ENCODE measurements at regions not wholly inside any gene's neighbourhood (a gene's known extent, or its start where the extent isn't known, plus 50 kb on each side); places are given as distances from the start of the nearest gene placed in this dataset.
A peak's percentile ranks its signal among the peaks of the same experiment; 100 is the strongest.

DNA sequence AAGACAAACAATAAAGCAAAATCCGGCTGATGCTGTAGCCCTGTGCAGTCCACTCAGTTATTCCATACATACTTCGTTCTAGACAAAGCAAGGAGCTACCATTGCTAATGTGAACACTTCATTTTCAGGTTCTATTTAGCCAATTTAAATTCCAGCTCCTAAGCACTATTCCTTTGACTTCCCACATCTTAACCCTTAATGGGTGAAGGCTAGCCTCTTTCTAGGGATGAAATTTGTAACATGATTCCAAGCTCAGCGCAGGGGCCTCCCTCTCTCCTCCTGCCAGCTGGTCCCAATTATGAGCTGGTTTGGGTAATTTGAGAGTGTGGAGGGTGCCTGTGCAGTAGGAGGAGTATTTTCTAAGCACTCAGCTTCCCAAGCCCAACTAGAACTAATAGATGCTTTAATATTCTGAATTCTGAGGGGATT lies 53.9 kb upstream of the PTGFRN start:
- Histone ChIP-seq H3K4me2 (ENCODE audit: low read length, poor library complexity, severe bottlenecking) (no peak overlapping the region), H4K8ac (ENCODE audit: low read length) (no peak overlapping the region), H3K79me1 (replicated peaks; ENCODE audit: low read length, poor library complexity, severe bottlenecking) (no peaks in the 10 kb centered on the region), H3K36me3 (ENCODE audit: control insufficient read depth in 1 of 2, insufficient read depth in 2 of 2, low read depth in 1 of 2, low read length in 2 of 2) (no peaks in the 10 kb centered on the region), H3K9me3 (ENCODE audit: control insufficient read depth, low read length) (no peaks in the 10 kb centered on the region), H2BK120ac (ENCODE audit: low read depth, low read length) (peak overlapping the region; percentile 71), H4K91ac (ENCODE audit: low read length) (no peak overlapping the region), H3K18ac (ENCODE audit: low read depth in 1 of 2, low read length in 2 of 2) (peak overlapping the region; percentile 26 to 71), H3K14ac (ENCODE audit: low read length in 2 of 2) (no peak overlapping the region), H3K4me1 (ENCODE audit: control insufficient read depth, insufficient read depth, low read depth, low read length) (peaks cover 18% of the 10 kb centered on the region), H2BK12ac (ENCODE audit: low read length in 2 of 2) (peak overlapping the region in 1 of 2 experiments; percentile 92), H2BK5ac (ENCODE audit: low read depth, low read length, poor library complexity, severe bottlenecking) (no peak overlapping the region), H3K4me3 (ENCODE audit: insufficient read depth in 1 of 2, low read depth in 1 of 2, low read length in 2 of 2) (peak overlapping the region in 1 of 2 experiments; percentile 31), H3K4ac (ENCODE audit: low read depth in 1 of 2, low read length in 2 of 2) (no peak overlapping the region), H2BK15ac (ENCODE audit: low read depth, poor library complexity, severe bottlenecking) (no peak overlapping the region), H2AK5ac (ENCODE audit: low read length, severe bottlenecking) (peak overlapping the region; percentile 32), H3K23ac (ENCODE audit: low read length in 2 of 2) (no peak overlapping the region), H3K27me3 (ENCODE audit: control insufficient read depth in 1 of 2, insufficient read depth in 1 of 2, low read length in 2 of 2) (peaks cover 0 to 5% of the 10 kb centered on the region in 2 experiments), H3K27ac (ENCODE audit: low read length, poor library complexity, severe bottlenecking) (peak overlapping the region; percentile 93), H2AFZ (ENCODE audit: low read depth, low read length) (no peak overlapping the region), H3K9ac (ENCODE audit: low read length) (no peak overlapping the region)
- no peak for DNase-seq
- WGBS, result 64% methylated on average over 3 of the region's 3 CpGs

DNA sequence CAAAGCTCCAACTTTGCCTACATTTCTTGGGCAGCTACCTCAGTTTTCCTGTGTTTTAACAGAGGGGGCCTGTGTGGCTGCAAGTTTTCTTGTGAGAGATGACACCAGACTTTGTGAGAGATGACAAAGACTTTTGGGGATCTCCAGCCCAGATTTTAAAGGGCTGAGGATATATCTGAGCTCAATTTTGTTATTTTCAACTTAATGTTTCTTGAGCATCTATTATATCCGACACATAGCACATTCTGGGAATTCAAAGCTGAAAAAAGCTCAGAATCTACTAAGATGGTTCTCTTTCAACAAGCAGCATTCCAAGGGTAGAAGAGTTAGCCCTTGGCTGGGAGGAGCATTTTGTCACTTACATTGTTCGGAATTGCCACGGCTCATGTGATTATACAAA lies 53.4 kb upstream of the PTGFRN start:
- Histone ChIP-seq H4K8ac (ENCODE audit: low read length) (no peak overlapping the region), H3K23ac (ENCODE audit: low read length in 2 of 2) (no peak overlapping the region), H3K18ac (ENCODE audit: low read depth in 1 of 2, low read length in 2 of 2) (peak overlapping the region in 1 of 2 experiments; percentile 19), H2BK12ac (ENCODE audit: low read length in 2 of 2) (no peak overlapping the region), H4K91ac (ENCODE audit: low read length) (no peak overlapping the region), H3K4me1 (ENCODE audit: control insufficient read depth, insufficient read depth, low read depth, low read length) (peaks cover 18% of the 10 kb centered on the region), H3K4ac (ENCODE audit: low read depth in 1 of 2, low read length in 2 of 2) (no peak overlapping the region), H3K27ac (ENCODE audit: low read length, poor library complexity, severe bottlenecking) (no peak overlapping the region), H3K9ac (ENCODE audit: low read length) (no peak overlapping the region), H3K14ac (ENCODE audit: low read length in 2 of 2) (no peak overlapping the region), H2BK5ac (ENCODE audit: low read depth, low read length, poor library complexity, severe bottlenecking) (no peak overlapping the region), H3K4me2 (ENCODE audit: low read length, poor library complexity, severe bottlenecking) (no peak overlapping the region), H2BK15ac (ENCODE audit: low read depth, poor library complexity, severe bottlenecking) (no peak overlapping the region), H3K79me1 (replicated peaks; ENCODE audit: low read length, poor library complexity, severe bottlenecking) (no peaks in the 10 kb centered on the region), H3K9me3 (ENCODE audit: control insufficient read depth, low read length) (no peaks in the 10 kb centered on the region), H2BK120ac (ENCODE audit: low read depth, low read length) (no peak overlapping the region), H3K36me3 (ENCODE audit: control insufficient read depth in 1 of 2, insufficient read depth in 2 of 2, low read depth in 1 of 2, low read length in 2 of 2) (no peaks in the 10 kb centered on the region), H2AK5ac (ENCODE audit: low read length, severe bottlenecking) (peak overlapping the region; percentile 76), H2AFZ (ENCODE audit: low read depth, low read length) (no peak overlapping the region), H3K27me3 (ENCODE audit: control insufficient read depth in 1 of 2, insufficient read depth in 1 of 2, low read length in 2 of 2) (peaks cover 0 to 7% of the 10 kb centered on the region in 2 experiments), H3K4me3 (ENCODE audit: insufficient read depth in 1 of 2, low read depth in 1 of 2, low read length in 2 of 2) (no peak overlapping the region)
- no peak for DNase-seq
- no CpG with 5 or more reads among the region's 3 CpGs for WGBS

GRCh38 chr1:116857092-116857491 lies 52.6 kb upstream of the PTGFRN start:
- Histone ChIP-seq H3K9ac (ENCODE audit: low read length) (no peak overlapping the region), H3K18ac (ENCODE audit: low read depth in 1 of 2, low read length in 2 of 2) (no peak overlapping the region), H2BK15ac (ENCODE audit: low read depth, poor library complexity, severe bottlenecking) (no peak overlapping the region), H3K27ac (ENCODE audit: low read length, poor library complexity, severe bottlenecking) (no peak overlapping the region), H3K4ac (ENCODE audit: low read depth in 1 of 2, low read length in 2 of 2) (peak overlapping the region in 1 of 2 experiments; percentile 22), H4K91ac (ENCODE audit: low read length) (no peak overlapping the region), H3K14ac (ENCODE audit: low read length in 2 of 2) (no peak overlapping the region), H2BK12ac (ENCODE audit: low read length in 2 of 2) (no peak overlapping the region), H3K4me2 (ENCODE audit: low read length, poor library complexity, severe bottlenecking) (no peak overlapping the region), H3K79me1 (replicated peaks; ENCODE audit: low read length, poor library complexity, severe bottlenecking) (no peaks in the 10 kb centered on the region), H2BK120ac (ENCODE audit: low read depth, low read length) (no peak overlapping the region), H2AK5ac (ENCODE audit: low read length, severe bottlenecking) (no peak overlapping the region), H3K23ac (ENCODE audit: low read length in 2 of 2) (no peak overlapping the region), H3K9me3 (ENCODE audit: control insufficient read depth, low read length) (no peaks in the 10 kb centered on the region), H3K4me3 (ENCODE audit: insufficient read depth in 1 of 2, low read depth in 1 of 2, low read length in 2 of 2) (no peak overlapping the region), H3K4me1 (ENCODE audit: control insufficient read depth, insufficient read depth, low read depth, low read length) (peaks cover 17% of the 10 kb centered on the region), H2AFZ (ENCODE audit: low read depth, low read length) (no peak overlapping the region), H3K36me3 (ENCODE audit: control insufficient read depth in 1 of 2, insufficient read depth in 2 of 2, low read depth in 1 of 2, low read length in 2 of 2) (no peaks in the 10 kb centered on the region), H4K8ac (ENCODE audit: low read length) (peak overlapping the region; percentile 15), H2BK5ac (ENCODE audit: low read depth, low read length, poor library complexity, severe bottlenecking) (no peak overlapping the region), H3K27me3 (ENCODE audit: control insufficient read depth in 1 of 2, insufficient read depth in 1 of 2, low read length in 2 of 2) (peaks cover 0 to 8% of the 10 kb centered on the region in 2 experiments)
- no peak for DNase-seq
- WGBS, result 82% methylated on average over 2 of the region's 3 CpGs

Data from mesenchymal stem cell (in vitro differentiated cells and primary cell).